ENCODE measurements at regions not wholly inside any gene's neighbourhood (a gene's known extent, or its start where the extent isn't known, plus 50 kb on each side); places are given as distances from the start of the nearest gene placed in this dataset.
A peak's percentile ranks its signal among the peaks of the same experiment; 100 is the strongest.
"Not testable (repeated sequence)": the region's sequence is repeated elsewhere in the genome, so short reads cannot be mapped to it uniquely, and the experiment has no call there.

DNA sequence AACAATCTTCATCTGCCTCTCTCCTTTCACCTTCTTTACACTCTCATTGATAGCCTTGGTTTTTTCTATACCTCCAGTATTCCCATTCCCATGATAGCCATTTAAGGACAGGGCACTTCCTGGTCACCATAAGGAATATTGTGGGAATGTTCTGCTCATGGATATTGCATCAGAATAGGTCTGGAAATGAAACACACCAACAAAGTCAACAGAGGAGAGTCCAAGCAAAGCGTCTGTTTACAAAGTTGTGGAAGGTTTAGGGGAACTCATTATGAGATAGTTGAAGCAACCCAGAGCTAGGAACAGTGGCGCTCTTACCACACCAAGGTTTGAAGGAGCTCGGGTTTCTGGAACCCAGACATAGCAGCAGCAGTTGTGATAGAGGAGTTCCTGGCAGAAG, 150.3 kb upstream of the TNP1 start:
- no peak for DNase-seq

DNA sequence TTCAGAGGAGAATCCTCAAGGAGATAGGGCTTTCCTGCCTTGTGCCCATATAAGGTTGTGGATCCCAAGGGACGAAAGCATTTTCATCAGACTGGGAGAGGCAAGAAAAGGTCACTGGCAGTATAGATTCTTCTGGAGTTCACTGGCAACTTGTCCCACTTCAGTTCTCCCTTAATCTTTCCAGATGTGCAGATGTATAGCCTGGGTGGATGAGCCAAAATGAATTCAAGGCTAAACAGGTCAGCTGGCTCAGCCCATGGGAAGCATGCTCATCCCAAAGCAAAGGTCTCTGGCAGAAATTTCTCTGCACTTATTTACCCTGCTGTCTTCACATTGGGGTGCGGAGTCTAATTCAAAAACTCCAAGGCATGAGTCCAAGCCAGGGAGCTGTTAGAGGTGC, 148.9 kb upstream of the TNP1 start:
- DNase-seq = no peak

DNA sequence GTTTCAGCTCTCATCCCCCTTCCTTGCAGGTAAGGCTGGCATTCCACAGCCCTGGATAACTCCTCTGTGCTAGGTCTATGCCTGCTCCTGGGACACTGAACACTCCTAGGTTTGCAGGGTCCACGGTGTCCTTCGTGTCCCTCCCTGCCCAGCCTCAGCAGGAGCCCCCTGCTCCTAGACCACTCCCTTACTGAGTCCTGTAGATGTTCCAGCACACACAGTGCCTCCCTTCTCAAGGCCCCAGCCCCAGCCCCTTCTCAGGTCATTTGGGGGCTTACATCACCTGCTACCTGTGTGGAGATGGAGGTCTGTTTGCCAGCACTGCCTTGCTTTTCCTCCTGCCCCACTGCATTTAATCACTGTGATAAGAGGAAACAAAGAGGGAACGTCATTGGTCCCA, 146.4 kb upstream of the TNP1 start:
- no peak for DNase-seq

DNA sequence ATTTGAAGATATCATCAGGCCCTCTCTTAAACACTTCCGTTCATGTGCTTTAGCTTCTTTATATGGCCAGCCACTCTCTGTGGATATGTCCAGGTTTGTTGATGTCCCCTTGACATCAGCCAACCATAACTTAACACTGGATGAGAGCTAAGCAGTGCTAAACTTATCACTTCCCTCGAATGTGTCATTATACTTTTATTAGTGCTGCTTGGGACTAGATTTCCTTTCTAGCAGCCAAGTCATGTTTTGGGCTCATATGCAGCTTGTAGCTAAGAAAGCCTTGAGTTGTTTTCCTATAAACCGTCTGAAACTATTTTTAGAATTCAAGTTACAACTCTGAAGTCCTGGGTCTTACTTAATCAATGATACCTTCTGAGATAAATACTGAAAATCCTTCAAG, 144.8 kb upstream of the TNP1 start:
- DNase-seq = no peak

DNA sequence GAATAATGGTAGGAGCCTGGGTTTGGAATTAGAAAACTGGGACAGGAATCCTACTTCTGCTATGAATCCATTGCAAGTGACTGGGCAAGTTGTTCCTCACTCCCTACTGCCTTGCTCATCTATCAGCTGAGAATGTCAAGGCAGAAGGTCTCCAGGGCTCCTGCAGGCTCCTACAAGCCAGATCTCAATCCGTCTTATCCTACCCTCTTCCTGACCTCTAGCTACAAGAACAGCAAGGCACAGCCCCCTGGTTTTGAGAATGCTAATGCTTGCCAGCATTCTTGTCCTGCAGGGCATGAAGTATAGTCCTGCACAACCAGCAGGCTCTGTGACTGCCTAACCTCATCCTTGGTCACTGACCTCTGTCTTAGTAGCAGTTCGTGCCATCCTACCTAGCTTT, 141.9 kb upstream of the TNP1 start:
- DNase-seq = no peak

DNA sequence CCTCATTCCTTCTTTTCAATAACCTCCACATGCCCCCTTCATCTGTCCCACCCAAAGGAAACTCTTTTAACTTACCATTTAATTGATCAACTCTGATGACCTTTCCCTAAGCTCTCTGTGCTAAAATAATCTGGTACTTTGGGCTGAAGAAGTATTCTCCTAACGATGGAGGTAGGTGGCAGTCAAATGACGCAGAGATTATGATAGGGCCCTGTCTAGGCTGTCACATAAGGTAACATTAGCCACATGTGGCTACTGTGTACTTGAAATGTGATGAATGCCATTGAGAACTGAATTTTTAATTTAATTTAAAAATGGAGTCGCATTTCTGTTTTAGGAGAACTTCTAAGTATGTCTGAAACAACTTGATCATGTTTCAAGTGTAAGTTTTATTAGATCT, 140.5 kb upstream of the TNP1 start:
- peak; percentile 12 for DNase-seq

DNA sequence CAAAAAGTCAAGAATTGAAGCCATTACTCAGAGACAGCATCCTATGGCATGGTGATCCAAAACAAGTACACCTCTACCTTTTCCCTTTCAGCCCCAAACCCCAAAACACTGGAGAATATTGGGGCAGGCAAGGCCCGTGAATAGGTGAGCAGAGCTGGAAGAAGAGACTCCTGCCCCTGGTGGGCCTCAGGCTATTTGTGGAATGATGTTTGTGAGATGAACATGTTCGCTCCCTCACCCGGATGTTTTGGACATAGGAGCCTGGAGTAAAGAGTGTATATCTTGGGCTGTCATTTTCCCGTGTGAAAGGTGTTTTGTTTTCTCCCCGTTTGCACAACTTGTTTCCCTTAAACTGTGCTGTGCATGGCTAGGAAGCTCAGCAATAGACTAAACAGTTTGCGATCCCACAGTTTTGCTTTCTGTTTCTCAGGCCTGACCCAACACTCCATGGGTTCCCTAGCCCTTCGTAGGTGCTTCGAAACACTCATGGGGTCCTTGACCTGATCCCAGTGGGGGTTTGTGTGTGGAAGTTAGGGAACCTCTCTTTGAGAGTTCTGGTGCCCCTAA, 136.5 kb upstream of the TNP1 start:
- DNase-seq = no peak

DNA sequence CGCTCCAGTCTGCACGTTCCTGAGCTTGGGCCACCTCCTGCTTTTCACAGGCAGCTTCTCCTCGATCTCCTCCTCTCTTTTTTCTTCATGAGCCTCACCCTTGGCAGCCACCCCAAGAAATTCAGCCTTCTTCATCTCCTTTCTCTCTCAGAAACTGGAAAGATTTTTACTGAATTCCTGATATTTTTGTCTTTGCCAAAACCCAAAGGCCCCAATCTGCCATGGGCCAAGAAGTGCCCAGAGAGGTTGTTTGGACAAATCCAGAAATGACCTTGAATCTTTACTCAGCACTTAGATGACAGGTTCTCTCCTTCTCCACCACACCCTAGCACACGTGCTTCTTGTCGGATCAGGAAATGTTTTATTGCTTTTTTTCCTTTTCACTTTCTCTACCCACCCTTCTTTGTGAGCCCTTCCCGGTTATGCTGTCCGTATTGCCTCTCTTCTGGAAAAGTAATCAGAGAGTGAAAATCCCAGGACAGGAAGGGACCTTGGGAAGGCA, 134.5 kb upstream of the TNP1 start:
- no peak for DNase-seq

DNA sequence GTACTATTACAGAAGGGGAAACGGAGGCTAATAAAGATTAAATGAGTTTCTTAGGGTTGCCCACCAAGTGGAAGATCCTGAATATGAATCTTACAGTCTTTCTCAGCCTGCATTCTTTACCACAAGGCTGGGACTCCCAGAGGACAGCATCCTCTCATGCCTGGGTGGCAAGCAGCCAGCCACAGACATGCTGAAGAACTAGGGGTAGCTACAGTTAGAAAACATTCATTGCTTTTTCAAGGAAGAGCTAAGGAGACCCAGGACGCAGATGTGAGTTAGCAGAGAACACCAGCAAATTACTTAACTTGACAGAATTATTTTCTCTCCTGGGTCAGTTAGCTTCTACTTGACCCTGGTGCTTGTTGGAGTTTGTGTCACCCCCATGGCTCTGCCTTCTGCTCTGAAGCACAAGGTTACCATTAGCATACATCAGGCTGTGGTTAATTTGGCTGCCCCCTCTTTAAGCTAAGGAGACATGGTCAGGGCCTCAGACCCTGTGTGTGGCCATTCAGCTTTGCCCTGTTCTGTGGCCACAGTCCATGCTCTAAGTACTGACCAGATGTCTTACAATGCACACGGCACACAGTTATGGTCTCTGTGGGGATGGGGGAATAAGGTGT, 132.3 kb upstream of the TNP1 start:
- no peak for DNase-seq

DNA sequence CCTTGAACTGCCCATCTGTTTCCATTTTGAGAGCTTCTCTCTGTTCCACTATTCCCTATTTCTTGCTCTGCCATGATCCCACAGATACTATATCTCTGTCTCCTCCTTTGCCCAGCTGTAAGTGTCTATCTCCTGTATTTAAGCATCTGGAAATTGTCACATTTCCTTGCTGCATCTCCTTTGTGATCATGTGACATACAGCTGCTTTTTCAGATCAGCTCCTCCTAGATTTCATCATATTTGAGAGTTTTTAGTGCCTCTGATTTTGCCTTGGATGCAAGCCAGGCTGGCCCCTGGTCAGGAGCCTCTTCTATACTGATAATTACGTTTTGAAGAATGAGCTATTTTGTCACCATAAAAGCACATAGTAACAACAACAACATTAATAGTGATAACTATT, 131.7 kb upstream of the TNP1 start:
- DNase-seq = no peak

DNA sequence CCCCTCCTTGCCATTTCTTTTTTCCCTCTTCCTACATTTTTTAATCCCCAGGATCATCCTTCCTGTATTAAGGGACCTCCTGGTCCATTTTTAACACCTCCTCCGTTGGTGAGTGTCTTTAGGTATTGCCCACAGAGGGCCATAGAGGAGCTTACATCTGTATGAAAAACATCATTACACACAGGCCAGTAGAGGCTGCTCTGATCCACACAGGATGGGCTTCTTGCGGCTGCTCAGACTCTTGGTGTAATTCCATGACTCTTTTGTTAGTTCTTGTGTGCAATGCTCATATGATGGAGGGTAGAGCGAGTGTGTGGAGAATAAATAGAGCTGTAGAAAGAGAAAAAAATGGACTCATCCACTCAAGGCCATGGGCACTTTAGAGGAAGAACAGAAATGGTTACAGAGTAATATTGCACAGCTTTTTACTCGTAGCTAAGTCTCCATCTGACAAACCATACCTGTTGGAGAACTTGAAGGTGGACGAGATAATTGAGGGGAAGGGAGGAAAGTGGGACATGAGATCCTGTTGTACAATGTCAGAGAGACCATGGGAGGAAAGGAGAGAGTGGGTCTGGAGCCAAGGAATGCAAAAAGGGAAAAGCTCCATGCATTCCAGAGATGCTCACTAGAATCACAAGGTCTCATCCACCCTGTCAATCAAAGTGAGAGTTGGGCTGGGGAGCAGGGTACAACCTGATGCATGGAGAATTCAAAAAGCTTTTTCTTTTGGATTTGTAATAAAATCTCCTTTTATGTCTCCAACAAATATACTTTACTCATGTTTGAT, 129.7 kb upstream of the TNP1 start:
- DNase-seq = no peak

DNA sequence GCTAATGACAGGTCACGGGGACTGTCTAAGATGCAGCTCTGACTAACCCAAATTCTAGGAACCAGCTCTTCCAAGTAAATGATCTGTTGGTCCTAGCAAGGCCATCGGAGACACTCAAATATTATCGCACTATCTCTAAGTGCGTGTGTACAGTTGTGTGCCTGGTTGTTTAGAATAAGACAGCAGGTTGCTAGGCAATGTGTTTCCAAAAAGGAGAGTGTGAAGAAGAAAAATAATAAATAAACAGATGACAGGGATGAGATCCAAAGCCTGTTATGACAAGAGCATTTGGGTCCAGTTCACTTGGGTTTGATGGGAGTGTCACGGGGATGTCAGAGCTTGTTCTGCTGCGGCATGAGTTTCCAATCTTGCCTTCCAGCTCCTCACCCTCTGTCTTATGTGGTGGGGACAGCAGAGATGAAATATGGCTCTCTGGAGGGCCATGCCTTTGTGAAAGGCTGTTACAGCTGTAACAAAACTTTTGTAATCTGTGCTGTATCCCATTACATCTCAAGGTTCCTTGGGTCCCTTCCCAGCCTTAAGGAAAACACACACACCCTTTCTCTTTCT, 127.5 kb upstream of the TNP1 start:
- DNase-seq = no peak

DNA sequence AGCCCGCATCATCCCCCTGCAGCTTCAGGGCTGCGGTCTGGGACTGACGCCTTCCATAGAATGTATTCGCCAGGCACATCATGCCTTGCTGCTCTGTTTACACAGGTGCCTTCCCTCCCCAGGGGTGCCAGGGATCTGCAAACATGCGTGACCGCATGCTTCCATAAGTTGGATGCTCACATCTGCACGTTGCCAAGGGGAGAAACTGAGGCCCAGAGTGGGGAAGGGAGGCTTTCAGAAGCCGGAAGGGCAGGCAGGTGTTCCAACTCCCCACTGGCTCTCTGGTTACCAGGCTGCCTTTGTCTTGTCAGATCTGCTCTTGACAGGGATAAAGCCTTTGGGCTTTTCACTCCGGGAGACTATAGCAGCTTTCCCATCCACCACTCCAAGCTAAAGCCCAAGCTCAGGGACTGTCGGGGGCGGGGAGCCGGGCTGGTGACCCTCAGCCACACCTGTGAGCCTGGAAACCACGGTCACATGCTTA, 125.8 kb upstream of the TNP1 start:
- no peak for DNase-seq

DNA sequence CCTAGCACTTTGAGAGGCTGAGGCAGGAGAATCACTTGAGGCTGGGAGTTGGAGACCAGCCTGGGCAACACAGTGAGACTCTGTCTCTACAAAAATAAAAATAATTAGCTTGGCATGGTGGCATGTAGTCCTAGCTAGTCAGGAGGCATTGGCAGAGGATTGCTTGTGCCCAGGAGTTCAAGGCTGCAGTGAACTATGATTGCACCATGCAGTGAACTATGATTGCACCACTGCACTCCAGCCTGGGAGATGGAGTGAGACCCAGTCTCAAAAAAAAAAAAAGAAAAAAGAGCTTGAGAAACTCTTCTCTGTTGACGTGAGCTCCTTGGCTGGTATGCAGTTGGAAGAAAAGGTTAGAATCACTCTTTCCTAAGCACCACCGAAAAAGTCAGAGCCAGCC, 125.1 kb upstream of the TNP1 start:
- DNase-seq = no peak

DNA sequence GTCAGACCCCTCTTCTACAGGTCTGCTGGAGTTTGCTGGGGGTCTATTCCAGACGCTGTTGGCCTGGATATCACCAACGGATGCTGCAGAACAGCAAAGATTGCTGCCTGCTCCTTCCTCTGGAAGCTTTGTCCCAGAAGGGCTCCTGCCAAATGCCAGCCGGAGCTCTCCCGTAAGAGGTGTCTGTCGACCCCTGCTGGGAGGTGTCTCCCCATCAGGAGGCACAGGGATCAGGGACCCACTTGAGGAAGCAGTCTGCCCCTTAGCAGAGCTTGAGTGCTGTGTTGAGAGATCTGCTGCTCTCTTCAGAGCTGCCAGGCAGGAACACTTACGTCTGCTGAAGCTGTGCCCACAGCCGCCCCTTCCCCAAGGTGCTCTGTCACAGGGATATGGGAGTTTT, 122.1 kb upstream of the TNP1 start:
- not testable (repeated sequence) for DNase-seq

DNA sequence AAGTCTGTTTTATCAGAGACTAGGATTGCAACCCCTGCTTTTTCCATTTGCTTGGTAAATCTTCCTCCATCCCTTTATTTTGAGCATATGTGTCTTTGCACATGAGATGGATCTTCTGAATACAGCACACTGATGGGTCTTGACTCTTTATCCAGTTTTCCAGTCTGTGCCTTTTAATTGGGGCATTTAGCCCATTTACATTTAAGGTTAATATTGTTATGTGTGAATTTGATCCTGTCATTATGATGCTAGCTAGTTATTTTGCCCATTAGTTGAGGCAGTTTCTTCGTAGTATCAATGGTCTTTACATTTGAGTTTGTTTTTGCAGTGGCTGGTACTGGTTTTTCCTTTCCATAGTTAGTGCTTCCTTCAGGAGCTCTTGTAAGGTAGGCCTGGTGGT, 120.6 kb upstream of the TNP1 start:
- not testable (repeated sequence) for DNase-seq

DNA sequence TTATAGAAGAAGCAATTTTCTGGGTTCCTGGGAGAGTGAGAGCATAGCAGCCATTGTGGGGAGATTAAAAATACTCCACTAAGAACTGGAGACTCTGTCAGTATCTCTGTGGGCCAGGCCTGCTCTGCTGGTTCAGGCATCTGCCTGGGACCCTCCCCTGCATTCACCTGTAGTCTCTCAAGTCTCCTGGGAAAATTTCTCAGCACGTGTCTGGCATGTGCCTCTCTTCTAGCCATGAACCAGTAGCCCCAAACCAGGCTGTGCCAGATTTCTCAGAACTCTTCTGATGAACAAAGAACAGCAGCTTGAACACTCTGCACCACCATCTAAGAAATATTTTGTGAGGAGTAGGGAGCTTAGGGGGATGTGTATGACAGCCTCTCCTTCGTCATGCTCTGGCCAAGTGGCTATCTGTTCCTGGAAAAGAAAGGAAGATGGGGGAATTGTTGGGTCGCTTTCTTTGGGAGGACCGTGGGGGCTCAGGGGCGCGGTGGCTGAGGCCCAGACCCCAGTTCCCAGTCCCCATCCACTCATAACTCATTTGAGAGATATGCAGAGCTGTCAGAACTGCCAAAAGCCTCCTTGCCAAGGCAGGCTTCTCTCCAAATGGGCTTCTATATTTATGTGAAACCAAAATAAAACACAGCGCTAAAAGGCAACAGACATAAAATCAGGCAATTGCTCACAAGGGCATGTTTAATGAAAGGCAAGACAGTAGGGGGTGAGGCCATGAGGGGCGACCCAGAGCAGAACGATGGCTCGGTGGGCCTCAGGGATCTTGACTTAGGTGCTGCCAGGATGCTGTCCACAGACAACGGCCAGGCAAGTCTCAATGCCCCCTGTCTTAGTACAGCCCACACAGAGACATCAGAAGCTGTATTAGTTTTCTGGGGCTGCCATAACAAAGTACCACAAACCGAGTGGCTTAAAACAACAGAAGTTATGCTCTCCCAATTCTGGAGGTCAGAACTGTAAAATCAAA, 114.7 kb upstream of the TNP1 start:
- DNase-seq = no peak

DNA sequence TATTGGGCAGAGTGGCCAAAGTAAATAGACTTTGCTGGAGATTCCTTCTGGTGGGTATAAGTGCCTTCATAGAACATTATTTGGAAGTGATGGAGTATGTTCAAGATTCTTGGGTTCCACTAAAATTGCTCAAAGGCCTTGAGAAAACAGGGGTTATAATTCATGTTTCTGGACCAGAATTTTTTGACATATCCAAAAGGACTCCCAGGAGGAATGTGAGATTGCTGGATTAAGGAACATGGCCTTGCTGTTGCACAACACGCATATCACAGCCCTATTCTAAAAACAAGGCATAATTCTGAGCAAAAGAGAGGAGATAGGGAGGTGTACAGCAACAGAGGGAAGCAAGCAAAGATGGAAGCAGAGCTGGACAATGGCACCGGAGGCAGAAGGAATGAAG, 111.7 kb upstream of the TNP1 start:
- no peak for DNase-seq

DNA sequence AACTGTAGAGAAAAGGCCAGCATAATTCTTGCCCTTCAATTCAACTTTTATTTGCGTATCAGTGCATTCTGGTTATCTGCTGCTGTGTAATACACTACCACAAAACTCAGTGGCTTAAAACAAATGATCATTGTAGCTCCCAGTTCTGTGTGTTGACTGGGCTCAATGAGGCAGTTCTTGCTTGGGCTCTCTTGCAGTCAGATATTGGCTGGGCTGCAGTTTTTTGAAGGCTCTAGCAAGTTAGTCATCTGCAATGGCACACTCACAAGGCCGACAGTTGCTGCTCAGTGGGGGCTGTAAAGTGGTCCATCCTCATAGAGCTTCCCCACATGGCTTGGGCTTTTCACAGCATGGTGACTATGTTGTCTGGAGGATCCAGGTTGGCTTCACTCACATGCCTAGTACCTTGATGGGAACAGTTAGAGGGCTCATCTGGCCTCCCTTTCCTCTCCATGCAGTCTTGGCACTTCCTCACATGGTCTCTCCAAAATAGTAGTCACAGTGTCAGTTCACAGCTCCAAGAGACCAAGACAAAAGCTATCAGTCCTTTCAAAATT, 110.6 kb upstream of the TNP1 start:
- DNase-seq = no peak

DNA sequence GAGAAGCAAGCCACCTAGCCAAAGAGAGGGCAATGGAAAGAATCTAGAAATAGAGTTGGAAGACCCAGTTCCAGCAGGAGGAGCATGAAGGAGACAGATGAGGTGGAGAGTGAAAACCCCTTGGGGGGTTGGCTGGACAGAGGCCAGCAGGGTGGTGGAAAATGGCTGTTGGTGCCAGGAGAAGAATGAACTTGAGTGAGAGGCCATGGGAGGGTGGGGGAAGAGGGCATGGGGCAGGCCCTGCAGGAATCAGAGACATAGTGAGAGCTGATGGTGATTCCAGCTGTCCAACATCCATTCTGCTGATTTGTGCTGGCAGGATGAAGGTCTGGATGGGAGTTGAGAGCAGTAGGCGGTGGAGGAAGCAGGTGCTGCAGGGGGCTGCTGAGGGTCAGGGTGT, 108.0 kb upstream of the TNP1 start:
- DNase-seq = no peak

DNA sequence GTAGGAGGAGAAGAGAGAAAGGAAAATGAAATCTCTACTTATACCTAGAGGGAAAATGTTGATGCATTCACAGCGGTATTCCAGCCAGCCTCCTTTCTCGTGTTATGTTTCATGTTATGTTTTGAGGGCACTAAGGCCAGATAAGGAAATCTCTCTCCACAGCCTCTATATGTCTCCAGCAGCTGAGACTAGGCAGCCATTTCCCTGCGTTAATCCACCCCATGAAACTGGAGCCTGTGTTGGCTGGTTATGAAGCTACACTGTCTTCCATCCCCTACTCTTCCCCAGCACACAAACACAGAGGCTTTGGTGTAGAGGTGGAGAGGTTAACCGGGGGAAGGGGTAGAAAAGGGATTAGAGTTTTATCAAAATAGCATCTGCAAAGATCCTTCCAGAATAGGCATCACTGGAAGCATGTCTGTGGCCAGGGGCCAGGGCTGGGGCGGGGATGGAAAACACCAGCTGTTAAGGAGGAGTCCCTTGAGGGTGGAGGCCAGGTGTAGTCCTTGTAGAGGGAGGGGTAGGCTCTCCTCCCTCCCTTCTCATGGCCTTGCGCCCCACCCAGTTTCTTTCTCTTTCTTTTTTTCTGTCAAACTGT, 100.9 kb upstream of the TNP1 start:
- no peak for DNase-seq

DNA sequence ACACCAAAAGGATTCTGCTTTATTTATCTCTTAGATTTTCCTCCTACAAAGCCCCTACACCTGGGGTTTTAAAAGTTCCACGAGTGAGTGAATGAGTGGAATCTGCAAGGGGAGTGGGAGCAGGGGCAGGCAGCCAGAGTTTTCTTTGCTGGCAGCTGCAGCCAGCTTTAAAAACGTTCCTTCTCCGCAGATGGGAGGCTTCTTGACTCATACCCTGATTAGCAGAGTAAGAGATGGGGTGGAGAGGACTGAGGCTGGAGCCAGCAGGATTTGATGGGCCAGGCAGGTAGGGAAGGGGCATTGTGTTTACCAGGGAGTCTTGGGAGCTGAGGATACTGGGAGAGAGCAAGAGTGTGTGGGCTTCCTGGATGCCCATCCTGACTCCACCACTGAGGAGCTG, 99.6 kb upstream of the TNP1 start:
- no peak for DNase-seq

Data from hematopoietic multipotent progenitor cell treated with erythropoietin and hydrocortisone succinate and interleukin-3 and kit ligand, for 4 days (in vitro differentiated cells).